RCC 7860 (cell line): ENCODE measurements at regions not wholly inside any gene's neighbourhood (a gene's known extent, or its start where the extent isn't known, plus 50 kb on each side); places are given as distances from the start of the nearest gene placed in this dataset.

Experiments used
- DNase-seq: peaks from one replicate; pipeline ENCODE4 v3.0.0-alpha.2; 2015; ENCODE audit warnings: low spot score
- FAIRE-seq: peaks from 2 replicates; lab custom pipeline; 2012; peaks lifted over from hg19 to GRCh38; lab: Jason Lieb, UNC

DNA sequence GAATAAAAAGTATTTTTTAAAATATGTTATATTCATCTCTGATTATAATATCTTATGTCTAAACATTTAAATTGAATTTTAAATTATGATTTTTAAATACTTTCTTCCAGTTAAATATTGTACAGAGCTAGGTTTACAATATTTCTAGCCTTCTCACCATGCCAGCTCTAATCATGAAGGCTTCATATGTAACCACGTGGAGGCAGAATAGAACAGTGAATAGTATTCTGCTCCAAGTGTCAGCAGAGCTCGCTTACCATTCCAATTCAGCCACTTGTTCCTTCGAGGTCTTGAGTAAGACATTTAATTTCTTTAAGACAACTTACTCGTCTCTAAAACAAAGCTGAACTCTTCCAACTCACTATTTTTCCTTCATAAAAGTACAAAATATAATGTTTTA lies 871.8 kb downstream of the SUCLG1 start:
- FAIRE-seq (no peak), DNase-seq (no peak)

DNA sequence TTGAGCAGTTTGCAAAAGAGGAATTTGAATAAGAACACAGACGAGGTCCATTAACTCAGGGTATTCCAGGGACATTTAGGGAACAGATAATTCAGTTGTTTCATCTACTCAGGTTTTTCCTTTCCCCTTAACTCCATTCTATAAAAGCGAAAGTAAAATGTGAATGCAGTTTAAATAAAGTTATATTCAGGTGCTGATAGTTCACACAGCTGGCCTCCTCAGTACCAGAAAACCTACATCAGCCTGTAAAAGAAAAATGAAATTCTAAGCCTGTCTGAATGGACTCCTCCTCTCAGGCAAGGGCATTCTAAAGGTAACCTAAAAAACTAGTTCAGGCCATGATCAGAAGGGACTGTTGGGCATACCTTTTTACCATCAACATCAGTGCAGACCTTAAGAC lies 873.8 kb downstream of the SUCLG1 start:
- DNase-seq = no peak
- FAIRE-seq = no peak

DNA sequence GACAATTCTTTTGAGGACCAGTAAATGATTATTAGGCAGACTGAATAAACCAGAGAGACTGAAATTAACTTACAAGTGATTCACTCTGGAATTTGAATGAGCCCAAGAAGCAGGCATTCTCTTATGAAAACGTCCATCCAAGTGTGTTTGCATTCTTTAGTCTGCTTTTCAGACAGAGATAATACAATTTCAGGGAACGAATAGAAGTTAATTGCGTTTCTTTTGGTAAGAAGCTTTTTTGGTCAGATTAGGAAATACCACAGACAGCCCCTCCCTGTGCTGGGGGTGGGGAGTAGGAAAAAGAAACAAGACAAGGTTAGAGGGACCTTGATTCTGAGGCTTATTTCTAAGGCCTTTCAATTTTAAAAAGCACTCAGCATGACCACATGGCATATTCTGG lies 874.4 kb downstream of the SUCLG1 start:
- DNase-seq (no peak), FAIRE-seq (no peak)

DNA sequence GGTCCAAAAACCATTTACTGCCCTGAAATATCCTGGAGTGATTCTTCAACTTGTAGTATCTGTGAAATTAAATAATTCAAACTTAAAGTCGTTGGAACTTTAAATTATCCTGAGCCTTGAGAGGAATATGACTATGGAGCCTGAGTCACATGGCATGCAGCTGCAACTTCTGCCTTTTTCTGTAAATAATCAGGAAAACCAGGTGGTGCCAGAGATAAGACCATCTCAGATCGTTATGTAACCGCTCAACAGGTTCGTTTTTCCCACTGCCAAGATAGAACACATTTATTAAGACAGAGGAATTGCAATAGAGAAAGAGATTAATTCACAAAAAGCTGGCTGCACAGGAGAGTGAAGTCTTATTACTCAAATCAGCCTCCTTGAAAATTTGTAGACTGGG lies 876.5 kb downstream of the SUCLG1 start:
- FAIRE-seq (no peak), DNase-seq (no peak)

DNA sequence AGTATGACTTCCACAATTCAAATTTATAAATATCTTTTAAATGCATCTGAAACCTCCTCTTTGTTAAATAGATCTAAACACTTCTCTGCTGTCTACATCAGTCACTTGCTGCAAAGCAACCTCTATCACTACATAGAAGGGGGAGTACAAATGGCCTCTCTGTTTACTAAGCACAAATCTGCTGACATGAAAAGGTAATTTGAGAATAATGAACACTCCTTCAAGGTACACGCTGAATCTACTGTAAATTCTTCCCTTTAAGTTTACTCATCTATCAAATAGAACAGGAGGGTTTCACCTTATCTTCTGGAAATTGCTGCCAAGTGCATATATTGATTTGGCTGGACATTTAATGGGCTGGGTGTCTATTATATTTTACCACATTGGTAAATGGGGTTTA lies 879.6 kb downstream of the SUCLG1 start:
- no peak for DNase-seq
- FAIRE-seq = no peak

DNA sequence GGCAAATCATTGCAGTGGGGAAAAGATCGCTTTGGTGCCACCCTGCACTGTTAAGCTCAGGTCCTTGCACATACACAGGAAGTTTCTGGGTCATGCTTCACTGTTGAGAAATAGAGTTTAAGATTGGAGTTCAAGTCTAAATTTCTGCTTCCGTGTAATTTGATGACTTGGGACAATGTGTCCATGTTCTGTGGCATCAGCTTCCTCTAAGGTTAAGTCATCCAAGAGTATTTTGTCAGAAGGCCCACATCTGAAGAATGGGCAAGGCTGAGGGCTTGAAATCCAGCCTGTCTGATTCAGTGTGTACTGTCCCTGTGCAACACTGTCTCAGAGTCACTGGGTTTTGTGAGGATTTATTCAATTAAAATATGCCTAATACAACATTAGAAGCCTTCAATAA lies 880.7 kb downstream of the SUCLG1 start:
- FAIRE-seq (no peak), DNase-seq (no peak)

DNA sequence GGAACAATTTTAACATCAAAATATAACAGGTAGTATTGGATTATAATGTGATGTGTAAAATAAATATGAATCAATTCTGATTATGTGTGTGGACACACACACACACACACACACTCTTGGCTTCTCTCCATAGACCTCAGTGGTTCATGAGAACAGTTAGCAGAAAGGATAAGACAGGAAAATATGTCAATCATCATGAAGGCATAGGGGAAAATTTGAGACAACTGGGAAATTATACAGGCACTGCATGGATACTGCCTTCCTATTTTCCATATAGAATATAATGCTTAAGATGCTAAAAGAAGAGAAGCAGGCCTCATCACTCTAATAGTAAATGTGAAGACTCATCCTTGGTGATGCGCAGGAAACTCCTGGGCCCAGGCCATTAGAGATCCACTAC lies 884.5 kb downstream of the SUCLG1 start:
- DNase-seq (no peak), FAIRE-seq (no peak)

DNA sequence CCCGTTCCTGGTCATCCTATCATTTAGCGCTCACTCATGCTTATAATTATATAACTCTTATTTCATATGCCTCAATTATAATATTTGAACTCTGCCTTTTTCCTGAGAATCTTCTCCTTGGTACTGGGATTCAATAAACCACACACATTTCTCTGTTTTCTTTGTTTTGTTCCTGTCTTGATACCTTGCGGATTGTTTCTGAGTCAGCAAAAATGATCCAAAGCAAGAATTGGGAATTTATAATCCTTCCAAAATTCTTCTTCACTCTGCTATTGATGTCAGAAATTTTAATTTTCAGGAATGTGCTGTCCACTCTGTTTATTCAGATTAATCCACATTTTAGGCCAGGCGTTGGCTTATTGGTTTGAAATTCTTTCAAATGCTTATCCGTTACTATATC lies 886.0 kb downstream of the SUCLG1 start:
- DNase-seq = no peak
- FAIRE-seq = no peak

DNA sequence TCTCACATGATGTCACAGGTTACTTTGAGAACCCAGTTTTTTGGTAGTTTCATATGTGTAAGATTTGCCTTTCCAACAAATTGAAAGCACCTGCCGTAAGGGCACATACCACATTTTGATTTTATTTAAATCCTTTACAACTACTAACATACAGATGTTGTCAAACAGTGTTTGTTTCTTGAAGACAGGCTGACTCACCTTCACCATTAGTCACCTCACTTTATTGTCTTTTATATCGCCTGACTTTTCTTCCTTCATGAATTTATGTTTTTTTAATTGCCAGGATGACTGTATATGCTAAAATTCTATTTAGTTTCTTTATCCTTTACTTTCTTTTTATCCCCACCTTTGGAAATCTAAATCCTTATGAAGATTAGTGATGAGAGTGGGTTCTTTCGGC lies 886.7 kb downstream of the SUCLG1 start:
- FAIRE-seq (no peak), DNase-seq (no peak)

DNA sequence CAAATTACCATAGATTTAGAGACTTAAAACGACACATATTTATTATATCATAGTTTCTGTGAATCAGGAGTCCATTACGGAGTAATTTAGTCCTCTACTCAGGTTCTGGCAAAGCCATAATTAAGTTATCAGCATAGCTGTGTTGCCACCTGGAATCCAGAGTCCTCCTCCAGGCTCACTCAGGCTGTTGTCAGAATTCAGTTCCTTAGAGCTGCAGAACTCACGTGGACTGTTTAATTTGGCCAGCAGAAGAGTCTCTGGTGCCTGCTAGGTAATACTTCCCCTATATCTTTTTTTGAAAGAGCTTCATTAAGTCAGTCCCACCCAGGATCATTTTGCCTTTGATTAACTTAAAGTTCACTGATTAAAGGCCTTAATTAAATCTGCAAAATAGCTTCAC lies 891.5 kb downstream of the SUCLG1 start:
- FAIRE-seq (no peak), DNase-seq (no peak)

DNA sequence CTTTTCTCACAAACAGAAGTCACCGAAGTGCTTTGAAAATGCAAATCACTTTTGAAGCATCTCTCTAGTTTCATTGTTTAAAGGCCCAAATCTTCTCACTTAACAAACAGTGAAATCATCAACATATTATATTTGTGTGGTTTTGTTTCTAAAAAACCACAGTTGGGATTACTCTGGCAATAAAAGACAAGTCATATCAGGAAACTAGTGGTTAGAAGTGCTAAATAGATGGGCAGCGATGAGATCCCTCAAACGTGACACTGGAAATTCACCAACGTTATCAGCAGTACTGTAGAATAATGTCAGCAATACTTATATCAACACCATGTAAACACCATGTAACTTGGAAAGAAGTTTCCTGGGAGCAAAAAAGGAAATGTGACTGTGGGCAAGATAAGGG lies 893.5 kb downstream of the SUCLG1 start:
- no peak for FAIRE-seq

DNA sequence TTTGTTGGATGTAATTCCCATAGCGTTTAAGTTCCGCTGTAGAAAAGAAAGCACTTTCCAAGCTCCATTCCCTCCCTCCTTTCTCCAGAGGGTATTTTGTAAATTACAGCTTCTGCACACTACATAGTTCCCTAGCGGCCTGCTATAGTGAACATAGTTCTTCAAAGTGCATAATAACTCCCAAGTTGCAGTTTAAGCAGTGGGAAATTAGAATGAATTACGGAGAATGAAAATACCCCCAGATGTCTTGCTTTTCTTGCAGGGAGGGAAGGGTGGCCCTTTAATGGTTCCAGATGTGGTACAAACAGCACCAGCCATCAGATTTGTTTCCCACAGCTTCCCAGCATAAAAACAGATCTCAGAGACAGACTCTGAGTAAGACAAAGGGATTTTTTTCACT lies 893.9 kb downstream of the SUCLG1 start:
- FAIRE-seq (no peak), DNase-seq (no peak)

More for the DNA sequence above, 893.5 kb downstream of the SUCLG1 start:
- no peak for DNase-seq

DNA sequence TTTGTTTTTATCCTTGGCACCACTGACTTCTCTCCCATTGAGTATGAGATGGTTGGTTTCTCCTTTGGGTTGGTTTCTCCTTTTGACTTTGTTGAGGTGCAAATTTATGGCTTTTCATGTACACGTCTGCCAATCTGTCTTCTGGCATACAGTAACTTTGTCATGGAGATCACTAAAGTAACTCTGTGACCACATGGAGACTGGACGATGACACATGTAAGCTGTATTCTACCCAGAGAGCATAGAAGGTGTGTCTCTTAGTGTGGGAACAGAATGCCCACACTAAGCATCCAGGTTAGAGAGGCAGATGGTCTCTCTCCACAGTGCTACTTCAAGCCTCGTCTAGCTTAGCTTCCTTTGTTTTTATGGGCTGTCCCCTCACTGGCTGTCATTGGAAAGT lies 897.5 kb downstream of the SUCLG1 start:
- FAIRE-seq (no peak), DNase-seq (no peak)

DNA sequence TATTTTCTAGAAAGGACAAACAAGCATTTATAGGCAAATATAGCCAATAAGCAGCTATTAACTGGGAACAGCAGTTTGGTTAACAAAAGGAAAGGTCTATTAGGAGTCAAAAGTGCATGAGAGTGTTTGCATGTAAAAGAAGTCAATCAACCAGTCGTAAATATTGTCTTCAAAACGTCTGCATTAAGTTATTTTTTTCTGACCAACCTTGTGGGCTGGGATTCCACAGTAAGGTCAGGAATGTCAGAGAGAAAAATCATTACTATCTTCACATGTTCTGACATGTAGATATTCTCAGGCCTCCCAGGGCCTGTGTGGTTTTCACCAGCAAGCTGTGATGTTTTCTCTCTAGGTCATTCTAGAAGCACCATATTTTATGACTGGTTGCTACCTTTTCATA lies 922.5 kb downstream of the SUCLG1 start:
- no peak for FAIRE-seq
- no peak for DNase-seq

DNA sequence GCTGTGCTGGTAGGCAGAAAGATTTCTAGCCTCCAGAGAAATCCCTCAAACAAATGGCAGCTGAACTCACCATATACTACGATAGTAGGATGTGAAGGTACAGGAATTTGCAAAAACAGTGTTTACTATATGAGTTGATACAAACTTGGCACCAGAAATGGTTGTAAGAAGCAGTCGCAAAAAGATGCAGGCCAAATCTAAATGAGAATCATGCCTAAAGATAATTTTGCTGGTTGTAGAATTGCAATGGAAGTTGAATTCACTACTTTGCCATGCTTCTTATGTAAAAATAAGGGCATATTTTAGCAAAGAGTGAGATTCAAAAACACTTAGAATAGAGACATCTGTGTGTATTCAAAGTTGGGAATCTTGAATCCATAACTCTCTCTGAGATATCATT lies 924.7 kb downstream of the SUCLG1 start:
- DNase-seq (no peak), FAIRE-seq (no peak)

DNA sequence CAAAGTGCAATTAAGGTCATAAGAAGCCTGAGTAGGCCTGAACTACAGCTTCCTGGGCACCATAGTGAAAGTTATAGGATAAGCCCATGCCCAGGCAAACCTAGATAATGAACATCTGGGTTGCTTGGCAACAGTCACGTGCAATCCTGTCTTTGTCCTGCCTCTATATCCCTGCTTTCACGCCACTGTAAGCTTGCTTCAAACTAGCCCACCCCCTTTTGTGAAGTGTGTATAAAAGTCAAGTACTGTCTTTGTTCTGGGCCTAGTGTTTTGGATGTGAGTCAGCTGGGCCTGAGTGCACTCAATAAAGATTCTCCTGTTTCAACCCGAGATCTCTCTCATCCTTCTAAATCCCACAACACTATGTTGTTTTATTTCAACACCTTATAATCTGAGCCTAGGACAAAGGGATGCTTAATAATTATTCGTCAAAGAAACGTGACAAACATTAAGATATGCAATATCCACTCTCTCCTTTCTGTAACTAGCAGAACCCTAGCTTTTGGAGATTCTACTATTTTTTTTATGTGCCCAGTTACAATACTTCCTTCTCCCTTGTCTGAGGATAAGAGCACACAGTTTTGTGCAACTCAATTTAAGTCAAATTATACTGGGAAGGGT lies 927.8 kb downstream of the SUCLG1 start:
- FAIRE-seq (no peak), DNase-seq (no peak)

DNA sequence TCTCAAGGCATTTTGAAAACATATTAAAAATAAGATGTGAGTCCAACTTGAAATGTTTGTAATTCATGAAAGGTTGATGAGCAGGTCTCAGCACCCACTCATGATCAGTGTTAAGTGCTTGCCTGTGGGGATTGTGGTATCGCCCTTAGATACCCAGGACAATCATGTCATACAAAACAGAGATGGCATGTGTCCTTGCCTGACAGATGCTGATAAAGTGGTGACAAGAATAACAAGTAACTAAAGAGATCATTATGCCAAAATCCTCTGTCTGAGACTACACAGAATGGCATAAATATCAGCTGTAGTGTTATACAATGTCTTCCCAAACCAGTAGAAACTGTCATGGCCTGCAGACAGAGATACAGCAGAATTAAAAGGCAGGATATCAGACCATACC lies 930.3 kb downstream of the SUCLG1 start:
- DNase-seq = no peak
- FAIRE-seq = no peak

DNA sequence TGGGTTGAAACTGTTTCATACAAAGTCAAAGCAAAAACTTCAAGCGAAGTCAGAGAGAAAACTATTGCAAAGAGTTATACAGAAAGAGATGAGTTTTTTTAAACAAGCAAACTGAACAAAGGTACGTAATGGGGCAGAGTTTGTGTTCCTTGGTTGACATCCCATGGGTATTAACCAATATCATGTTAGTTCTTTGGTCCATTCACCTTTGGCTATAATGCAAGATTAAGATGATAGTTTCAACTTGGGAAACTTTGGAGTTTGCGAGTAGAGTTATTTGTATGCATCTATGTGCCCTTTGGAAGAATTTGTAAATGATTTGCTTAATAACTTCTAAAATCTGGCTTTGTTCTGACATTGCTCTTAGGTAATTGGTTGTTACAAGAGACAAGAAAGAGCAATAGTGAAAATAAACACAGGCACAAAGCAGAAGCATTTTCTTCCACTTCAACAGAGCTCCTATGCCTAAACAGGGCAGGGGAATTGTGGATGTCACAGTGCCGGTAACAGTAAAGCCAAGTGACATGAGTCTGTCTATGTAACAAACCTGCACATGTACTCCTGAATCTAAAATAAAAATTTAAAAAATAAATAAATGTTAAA lies 936.1 kb downstream of the SUCLG1 start:
- FAIRE-seq (no peak), DNase-seq (no peak)

DNA sequence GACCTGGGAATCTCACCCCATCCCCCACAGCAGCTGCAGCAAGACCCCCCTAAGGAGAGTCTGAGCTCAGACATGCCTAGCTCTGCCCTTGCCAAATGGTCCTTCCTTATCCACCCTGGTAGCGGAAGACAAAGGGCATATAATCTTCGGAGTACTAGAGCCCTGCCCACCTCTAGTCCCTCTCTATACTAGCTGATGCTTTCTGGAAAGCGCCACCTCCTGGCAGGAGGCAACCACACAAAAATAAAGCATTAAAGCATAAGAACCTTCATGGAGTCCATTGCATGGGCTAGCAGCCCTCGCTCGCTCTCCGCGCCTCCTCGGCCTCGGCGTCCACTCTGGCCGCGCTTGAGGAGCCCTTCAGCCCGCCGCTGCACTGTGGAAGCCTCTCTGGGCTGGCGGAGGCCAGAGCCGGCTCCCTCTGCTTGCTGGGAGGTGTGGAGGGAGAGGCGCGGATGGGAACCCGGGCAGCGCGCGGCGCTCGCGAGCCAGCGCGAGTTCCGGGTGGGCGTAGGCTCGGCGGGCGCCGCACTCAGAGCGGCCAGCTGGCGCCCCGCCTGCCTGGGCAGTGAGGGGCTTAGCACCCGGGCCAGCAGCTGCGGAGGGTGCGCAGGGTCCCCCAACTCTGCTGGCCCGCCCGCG lies 941.2 kb downstream of the SUCLG1 start:
- FAIRE-seq = no peak
- DNase-seq = no peak

DNA sequence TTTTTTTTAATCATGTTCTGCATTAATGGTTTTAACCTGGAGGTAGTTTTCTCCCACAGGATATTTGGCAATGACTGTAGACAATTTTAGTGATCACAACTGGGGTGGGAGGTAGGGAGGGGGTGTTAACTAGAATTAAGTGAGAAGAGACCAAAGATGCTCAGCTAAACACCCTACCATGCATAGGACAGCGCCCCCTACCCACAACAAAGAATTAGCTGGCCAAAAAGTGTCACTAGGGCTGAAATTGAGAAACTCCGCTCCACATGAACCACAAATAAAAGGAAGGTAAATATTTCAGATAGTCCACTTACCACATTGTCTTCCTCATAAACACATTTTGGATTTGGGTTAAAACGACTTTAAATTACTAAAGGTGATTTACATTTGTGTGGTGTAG lies 942.6 kb downstream of the SUCLG1 start:
- FAIRE-seq = no peak
- DNase-seq = no peak

DNA sequence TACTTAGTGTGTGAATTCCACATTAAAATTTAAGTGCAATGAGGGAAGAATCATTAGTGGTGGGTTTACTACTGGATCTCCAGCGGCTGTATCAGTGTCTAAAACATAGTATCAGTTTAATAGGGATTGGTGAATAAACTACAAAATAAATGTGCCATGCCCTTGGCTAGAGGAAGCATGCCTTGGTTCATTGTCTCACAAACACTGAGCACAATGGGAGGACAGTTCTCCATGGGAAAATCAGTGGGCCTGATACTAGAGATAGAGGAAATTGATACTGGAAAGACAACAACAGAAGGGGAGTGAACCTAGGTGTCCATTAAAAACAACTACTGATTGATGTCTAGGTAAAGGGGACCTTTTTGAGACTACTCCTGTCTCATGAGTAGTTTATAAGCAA lies 971.6 kb downstream of the SUCLG1 start:
- FAIRE-seq = no peak
- no peak for DNase-seq

DNA sequence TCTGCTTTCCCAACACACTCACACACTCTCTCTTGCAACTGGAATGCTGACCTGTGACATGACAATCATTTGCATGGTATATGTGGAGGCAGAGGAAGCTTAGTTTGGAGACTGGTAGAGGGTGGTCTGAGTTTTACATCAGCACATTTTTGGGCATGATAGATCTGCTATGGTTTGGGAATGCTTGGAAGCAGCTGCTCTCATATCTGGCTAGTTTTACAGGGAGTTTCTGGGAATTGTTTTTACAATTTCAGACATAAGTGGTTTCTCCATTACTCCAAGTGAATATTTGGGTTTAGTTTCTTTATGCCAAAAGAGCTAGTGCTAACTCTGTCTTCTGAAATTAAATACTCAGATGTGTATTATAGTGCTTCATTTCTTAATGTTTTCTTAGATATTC lies 977.6 kb downstream of the SUCLG1 start:
- FAIRE-seq = no peak
- DNase-seq = no peak

DNA sequence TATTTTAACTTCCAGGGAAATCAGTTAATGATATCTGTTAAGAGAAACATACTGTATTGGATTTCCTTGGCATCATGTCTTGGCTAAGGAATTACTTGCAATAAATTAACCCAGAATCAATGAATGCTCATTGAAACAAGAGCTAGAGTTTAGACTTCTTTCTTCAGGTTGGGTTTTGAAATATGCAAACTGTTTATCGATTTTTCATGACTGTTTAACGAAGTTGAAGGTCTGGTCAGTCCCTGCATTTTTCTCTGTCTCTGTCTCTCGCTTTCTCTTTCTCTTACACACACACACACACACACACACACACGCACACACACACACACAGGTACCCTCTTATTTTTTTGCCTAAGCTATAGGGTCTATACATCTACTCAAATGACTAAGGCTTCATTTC lies 981.0 kb downstream of the SUCLG1 start:
- DNase-seq = no peak
- FAIRE-seq = no peak
